ENCODE measurements at regions not wholly inside any gene's neighbourhood (a gene's known extent, or its start where the extent isn't known, plus 50 kb on each side); places are given as distances from the start of the nearest gene placed in this dataset.

DNA sequence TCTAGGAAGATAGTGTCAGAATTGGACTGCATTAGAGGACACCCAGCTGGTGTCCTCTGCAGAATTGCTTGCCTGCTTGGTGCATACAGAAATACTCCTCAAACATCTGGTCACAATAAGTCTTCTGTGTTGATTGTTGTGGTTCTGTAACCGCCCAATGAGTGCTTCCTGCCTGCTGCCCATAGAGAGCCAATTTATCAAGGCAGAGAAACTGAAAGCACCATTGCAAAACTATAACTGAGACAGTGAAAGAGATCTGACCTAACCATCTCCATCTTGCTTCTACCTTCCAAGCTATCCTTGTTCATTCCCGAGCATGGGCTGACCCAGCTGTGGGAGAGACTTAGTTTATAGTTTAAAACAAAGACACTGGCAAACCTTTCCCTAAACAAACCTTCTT lies 462.4 kb upstream of the RGS18 start (continued):
- peak; percentile 90 for TF ChIP-seq ZNF687 (IDR thresholded peaks at IDR 0.05)
- no peak for TF ChIP-seq IRF4 (IDR thresholded peaks at IDR 0.05; ENCODE audit: low read depth, low read length)
- TF ChIP-seq POLR2AphosphoS2 (IDR thresholded peaks at IDR 0.05; ENCODE audit: low read depth, low read length), result no peak
- TF ChIP-seq ZBED1 (IDR thresholded peaks at IDR 0.05; ENCODE audit: borderline replicate concordance), result no peak
- TF ChIP-seq NBN (IDR thresholded peaks at IDR 0.05), result no peak
- peak; percentile 46; the same call in 1 of the 2 replicates for TF ChIP-seq RUNX3 (IDR thresholded peaks at IDR 0.05; ENCODE audit: low read length)
- no peak for TF ChIP-seq FOS (IDR thresholded peaks at IDR 0.05; ENCODE audit: borderline replicate concordance, extremely low read depth, insufficient read length)
- no peak for TF ChIP-seq RELA (IDR thresholded peaks at IDR 0.05; ENCODE audit: borderline replicate concordance, partially characterized antibody)
- TF ChIP-seq ZNF592 (IDR thresholded peaks at IDR 0.05), result peak; percentile 93

All from GM12878 (cell line).